COLO668 (cell line): ENCODE measurements at regions not wholly inside any gene's neighbourhood (a gene's known extent, or its start where the extent isn't known, plus 50 kb on each side); places are given as distances from the start of the nearest gene placed in this dataset.
"Not testable (repeated sequence)": the region's sequence is repeated elsewhere in the genome, so short reads cannot be mapped to it uniquely, and the experiment has no call there.

Experiments used
- DNase-seq: peaks from one replicate; lab custom pipeline; 2025; ENCODE audit not compliant: unreplicated experiment; lab: John Stamatoyannopoulos, UW

DNA sequence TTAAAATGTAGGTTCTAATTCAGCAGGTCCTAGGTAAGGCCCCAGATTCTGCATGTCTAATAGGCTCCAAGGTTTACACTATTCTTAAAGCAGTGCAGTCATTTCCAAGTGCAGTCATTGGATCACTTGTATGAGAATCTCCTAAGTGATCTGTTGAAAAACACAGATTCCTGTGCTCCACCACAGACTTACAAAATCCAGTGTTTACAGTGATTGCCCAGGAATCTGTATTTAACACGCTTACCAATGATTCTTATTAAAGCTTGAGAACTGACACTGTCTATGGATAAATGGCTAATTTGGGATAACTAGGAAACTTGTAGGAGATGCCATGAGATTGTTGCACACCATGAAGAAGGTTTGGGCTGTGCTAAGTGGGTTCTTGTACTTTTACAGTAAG, 104.6 kb upstream of the PLEKHG1 start:
- no peak for DNase-seq

DNA sequence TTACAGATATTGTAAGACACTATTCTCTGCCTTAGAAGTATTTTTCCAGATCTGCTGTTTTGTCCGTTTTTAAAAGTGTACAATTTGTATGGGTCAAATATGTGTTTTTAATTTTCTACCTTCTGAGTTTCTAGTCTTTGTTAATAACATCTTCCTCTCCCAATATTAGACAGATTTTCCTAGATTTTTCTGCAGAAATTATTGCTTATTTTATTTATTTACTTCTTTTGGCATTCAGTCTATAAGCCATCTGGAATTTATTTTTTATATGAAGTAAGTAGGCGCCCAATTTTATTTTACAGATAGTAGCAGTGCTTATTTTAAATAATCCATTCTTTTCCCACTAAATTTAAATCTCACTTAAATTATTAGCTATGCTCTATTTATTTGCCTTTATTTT, 103.1 kb upstream of the PLEKHG1 start:
- DNase-seq: no peak

DNA sequence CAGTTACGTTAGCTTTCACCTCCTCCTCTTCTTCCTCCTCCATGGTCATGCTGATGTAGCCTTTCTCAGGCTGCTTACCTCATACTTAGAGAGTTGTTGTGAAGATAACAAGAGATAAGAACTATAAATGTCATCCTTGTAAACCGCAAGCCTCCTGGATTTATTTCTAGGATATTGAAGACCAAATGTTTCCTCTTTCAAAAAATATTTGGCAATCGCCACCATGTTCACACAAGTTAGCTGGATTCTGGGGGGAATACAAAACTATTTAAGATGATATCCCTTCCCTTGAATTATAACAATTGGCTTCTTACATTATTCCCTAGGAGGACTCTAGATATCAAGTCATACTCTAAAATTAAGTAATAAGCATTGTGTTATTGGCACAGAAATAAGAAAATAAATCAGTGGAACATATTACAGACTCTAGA, 99.8 kb upstream of the PLEKHG1 start:
- DNase-seq: no peak

DNA sequence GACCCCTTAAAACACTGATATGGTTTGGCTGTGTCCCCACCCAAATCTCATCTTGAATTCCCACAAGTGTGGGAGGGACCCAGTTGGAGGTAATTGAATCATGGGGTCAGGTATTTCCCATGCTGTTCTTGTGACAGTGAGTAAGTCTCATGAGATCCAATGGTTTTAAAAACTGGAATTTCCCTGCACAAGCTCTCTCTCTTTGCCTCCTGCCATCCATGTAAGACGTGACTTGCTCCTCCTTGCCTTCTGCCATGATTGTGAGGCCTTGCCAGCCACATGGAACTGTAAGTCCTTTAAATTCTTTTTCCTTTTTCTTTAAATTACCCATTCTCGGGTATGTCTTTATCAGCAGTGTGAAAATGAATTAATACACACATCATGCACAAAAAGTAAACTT, 99.1 kb upstream of the PLEKHG1 start:
- DNase-seq: not testable (repeated sequence)

DNA sequence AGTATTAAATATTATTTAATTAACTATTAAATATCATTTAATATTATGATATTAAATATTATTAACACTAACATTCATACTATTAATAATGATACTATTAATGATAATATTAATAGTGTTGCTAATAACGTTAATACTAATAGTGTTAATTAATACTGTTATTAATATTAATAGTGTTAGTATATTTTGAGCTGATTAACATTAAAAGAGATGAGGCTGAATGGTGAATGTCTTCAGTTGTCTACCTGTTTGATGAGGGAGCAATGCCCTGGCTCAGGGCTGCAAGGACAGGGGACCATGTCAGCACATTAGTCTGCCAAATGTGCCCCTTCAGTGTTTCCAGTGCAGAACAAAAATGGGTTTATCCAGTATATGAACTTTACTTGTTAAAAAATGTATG, 96.6 kb upstream of the PLEKHG1 start:
- no peak for DNase-seq

DNA sequence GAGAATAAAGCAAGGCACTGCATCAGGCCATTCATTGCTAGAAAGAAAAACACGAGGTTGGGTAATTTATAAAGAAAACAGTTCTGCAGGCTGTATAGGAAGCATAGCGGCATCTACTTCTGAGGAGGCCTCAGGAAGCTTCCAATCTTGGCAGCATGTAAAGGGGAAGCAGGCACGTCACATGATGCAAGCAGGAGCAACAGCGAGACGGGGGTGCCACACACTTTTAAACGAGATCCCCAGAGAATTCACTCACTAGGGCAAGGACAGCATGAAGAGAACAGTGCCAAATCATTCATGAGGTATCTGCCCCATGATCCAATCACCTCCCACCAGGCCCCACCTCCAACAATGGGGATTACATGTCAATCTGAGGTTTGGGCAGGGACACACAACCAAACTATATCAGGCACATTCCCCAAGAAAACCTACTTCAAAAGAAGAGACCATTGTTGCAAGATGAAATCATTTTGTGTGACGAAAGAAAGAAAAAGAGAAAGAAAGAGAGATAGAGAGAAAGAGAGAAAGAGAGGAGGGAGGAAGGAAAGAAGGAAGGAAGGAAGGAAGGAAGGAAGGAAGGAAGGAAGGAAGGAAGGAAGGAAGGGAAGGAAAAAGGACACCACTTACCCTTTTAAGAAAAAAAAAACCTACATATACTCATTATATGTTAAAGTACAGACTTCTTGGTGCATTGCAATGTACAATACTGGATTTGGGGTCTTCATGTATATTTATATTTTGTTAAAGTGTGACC, 95.9 kb upstream of the PLEKHG1 start:
- DNase-seq: no peak

DNA sequence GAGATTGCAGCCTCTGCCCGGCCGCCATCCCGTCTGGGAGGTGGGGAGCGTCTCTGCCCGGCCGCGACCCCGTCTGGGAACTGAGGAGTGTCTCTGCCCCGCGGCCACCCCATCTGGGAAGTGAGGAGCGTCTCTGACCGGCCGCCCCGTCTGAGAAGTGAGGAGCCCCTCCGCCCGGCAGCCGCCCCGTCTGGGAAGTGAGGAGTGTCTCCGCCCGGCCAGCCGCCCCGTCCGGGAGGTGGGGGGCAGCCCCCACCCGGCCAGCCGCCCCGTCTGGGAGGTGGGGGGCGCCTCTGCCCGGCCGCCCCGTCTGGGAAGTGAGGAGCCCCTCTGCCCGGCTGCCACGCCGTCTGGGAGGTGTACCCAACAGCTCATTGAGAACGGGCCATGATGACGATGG, 92.3 kb upstream of the PLEKHG1 start:
- not testable (repeated sequence) for DNase-seq

DNA sequence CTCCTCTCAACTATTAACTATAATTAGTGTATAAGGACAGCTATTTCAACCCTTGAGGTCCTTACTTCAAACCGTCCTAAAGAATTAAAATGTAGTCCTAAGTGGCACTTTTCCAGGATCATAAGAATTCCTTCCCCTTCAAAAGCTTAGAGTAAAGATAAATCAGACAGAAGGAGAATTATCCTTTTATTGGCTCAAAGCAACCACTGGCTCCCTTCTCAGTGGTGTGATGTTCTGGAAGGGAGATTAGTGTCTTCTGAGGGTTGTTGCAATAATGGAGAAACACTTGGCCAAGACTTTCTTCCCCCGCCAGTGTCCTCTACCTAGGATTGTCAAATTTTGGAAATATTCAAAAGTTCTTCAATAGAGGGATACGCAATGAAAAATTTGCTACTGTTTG, 89.1 kb upstream of the PLEKHG1 start:
- DNase-seq: no peak

DNA sequence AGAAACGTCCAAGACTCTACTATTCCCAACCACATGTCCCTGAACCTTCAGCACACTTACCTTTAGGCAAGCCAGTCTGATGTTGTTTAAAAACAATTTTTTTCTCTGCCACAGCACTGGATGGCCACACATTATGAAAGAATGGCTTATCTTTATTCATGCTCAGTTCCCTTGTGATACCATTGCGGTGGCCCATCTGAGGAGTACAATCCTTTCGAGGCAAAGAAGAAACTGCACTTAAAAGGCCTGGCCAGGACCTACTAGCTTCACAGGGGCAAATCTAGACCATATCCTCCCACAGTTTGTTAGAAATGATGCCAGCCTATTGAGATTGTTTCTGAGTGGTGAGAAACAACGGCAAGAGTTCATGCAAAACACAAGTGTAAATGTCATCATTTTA, 88.4 kb upstream of the PLEKHG1 start:
- DNase-seq: no peak

DNA sequence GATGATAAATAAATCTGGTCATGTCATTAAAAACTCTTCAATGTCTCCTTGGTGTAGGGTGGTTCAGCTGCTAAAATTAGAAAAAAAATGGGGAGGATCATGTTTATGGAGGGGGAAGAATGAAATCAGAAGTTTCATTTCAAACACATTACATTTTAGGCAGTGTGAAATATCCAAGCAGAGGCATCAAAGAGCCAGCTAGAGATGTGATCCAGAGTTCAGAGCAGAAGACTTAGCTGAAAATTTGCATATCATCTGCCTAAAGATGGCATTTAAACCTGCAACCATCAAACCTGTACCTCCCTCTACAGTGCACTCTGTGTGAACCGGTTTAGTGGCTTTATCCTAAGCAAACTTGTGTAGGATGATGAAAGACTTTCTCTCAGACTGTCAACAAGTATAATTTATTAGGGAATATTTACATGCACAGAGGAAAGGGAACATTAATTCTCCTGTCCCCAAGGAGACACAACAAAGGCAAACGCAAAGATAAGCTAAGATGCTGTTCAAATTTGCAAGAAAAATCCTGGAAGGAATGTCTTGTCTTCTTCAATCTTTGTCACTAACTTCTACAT, 84.8 kb upstream of the PLEKHG1 start:
- DNase-seq: no peak

DNA sequence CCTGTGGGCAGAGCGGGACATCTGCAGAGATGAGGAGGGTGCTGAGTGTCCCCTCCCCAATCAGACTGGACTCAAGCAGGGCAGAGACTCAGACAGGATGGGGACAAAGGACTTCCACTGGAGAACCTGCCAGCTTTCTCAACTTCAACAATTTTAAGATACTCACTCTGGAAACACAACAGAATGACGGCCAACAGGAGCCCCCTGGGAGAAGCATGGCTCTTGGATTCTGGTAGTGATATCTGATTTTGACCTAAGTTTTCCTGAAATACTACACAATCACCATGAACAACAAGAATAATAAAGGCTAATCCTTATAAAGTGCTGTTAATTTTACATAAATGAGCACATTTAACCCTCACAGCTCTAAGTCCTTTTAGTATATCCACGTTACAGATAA, 83.5 kb upstream of the PLEKHG1 start:
- no peak for DNase-seq

DNA sequence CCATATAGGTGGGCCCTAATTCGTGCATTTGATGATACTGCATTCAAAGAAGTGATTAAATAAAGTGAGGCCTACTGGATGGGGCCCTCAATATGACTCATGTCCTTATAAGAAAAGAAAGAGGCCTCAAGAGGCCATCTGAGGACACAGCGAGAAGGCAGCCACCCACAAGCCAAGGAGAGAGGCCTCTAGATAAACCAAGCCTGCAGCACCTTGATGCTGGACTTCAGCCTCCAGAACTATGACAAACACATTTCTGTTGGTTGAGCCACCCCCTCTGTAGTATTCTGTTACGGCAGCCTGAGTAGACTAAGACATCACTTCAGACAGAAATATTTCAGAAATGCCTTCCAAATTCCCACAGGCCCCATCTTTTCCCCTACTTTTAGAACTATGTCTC, 82.5 kb upstream of the PLEKHG1 start:
- no peak for DNase-seq

DNA sequence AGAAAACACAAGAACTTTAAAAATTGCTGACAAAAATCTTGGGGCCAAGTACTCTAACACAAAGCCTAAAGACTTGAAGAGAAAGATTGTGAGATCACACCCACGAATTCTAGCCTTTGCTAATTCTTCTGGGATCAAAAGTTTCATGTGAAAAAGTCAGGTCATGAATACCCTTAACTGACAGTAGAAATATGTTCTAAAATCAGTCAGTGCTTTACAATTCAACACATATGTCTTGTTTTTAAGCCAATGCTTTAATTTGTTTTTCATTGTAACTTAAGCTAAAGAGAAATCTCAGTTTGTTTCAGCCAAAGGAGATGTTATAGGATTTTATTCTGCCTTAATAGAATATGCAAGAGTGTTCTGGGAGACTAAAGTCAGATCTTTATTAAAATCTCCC, 78.2 kb upstream of the PLEKHG1 start:
- DNase-seq: no peak

DNA sequence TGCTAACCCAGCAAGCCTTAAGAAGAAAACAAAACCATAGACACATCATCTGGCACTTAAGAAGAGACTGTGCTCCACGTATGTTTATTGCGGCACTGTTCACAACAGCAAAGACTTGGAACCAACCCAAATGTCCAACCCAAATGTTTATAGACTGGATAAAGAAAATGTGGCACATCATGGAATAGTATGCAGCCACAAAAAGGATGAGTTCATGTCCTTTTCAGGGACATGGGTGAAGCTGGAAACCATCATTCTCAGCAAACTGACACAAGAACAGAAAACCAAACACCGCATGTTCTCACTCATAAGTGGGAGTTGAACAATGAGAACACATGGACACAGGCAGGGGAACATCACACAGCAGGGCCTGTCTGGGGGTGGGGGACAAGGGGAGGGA, 76.5 kb upstream of the PLEKHG1 start:
- DNase-seq: not testable (repeated sequence)

DNA sequence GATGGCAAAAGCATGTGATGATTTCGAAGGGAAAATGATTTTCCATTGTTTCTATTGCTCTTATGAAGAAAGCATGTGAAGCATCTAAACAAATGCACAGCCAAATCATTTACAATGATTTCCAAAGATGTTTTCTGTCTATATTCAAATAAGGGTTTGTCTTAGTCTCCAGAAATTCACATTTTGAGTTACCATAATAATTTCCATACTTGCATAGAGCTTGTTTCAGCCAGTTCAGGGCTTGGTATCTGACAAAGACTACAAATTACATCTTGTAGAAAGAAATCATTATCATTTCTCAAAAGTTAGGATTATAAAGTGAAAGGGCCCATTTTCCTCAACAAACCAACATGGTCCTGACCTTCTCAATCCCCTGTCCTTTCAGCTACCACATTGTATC, 74.4 kb upstream of the PLEKHG1 start:
- no peak for DNase-seq

DNA sequence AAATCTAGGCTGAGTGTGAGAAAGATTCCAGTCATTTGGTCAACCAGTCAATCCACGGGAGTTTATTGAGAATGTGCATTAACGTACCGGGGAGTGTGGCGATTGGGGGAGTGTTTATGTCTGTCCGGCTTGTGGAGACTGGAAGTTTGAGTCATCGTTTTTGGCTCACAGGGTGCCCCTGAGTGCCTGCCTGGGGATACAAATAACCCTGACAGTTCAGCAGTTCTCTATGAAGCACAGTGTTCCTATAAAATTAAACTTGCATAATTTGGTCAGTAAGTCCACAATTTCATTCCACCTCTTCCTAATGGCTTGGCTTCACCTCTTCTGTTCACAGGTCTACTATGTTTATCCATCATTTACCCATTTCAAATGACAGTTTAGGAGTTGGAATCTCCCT, 72.6 kb upstream of the PLEKHG1 start:
- no peak for DNase-seq

DNA sequence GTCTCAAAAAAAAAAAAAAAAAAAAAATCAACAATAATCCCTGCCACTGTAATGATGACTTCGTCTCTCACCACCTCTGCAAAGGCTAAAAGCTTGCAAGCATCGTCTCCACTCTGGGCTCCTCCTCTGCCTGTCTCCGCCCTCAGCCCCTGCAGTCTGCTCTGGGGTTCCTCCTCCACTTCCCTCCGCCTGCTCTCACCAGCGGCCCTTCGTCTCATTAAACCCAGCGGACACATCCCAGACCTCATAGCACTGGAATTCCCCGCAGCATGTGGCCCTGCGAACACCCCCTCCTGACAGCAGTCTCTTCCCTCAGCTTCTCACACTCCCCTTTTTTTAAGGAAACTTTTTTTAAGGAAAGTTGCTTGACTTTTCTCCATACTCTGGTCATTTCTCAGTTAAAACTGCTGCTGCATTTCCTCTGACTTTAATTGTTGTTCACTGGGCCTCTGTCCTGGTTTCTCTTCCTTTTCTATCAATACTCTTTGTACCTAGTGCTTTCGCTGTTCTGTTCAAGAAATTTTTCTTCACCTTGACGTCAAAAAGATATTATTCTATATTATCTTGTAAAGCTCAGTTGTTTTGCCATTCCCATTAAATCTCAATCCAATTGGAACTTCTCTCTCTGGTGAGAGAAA, 70.9 kb upstream of the PLEKHG1 start:
- no peak for DNase-seq

DNA sequence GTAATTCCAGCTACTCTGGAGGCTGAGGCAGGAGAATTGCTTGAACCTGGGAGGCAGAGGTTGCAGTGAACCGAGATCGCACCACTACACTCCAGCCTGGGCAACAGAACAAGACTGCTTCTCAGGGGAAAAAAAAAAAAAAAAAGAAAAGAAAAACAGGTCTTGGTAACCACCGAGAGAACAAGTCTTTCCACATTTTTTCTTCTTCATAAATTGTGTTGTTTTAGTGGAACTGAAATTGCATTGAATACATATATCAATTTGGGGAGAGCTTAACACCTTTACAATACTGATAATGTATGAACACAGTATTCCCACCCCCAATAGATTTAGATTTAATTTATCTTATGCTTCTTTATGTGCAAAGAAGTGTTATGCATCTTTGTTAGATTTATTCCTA, 70.0 kb upstream of the PLEKHG1 start:
- no peak for DNase-seq

DNA sequence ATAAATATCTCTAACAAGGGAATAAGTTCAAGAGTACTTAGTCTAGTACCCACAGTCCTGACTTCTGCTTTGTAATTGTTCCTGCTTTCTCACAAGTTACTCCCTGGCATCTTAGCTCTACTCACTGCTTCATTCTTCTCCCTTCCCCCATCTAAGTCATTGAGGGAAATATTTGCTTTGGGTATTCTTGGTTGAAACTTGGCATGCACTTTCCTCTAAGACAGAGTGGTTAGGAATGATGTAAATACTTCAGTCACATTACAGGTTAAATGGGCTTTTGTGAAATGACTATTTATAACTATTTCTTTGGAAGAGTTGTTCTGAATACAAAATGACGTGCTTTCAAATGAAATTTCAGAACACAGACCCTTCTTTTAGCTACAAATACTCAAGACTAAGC, 67.7 kb upstream of the PLEKHG1 start:
- DNase-seq: no peak

DNA sequence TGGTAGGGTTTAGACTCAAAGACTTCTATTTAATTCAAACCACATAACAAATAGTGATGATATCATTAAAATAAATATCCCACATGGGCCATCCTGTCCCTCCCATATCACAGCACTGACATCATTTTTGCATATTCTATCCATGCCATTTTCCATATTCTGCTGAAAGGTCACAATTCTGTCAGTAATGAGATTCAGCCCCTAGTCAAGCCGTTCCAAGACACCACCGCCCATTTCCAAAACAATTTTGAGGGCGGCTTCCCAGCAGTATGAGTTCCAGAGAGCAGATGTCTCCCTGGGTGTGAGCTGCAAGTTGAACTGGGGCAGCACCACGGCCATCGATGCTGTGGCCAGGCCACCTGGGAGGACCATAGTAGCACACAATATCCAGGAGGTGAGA, 65.1 kb upstream of the PLEKHG1 start:
- no peak for DNase-seq

DNA sequence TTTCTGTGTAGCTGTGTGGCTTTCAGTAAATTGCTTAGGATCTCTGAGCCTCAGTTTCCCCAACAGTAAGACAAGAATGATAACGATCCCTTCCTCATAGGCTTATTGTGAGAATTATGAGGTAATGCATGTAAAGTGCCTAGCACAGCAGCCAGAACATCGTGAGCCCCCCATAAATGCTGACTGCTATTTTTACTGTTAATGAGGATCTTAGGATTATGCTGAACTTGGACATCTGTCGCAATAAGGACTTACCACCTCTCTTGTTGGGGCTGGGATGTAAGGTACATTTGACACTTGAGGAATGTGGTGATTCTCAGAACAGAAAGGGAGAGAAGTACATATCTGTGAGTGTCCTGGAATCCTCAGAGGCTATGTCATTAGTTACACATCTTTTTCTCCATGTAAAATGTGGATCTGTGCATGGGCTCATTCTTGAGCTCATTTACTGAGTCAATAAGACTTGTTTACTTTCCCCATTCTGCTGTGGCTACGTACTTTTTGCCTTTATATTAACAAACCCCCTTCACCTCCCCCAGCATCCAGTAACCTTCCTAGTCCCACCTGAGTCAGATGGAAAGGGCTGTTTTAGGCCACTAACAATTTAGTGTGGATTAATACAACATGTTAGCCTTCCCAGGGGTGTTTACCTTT, 64.4 kb upstream of the PLEKHG1 start:
- no peak for DNase-seq

DNA sequence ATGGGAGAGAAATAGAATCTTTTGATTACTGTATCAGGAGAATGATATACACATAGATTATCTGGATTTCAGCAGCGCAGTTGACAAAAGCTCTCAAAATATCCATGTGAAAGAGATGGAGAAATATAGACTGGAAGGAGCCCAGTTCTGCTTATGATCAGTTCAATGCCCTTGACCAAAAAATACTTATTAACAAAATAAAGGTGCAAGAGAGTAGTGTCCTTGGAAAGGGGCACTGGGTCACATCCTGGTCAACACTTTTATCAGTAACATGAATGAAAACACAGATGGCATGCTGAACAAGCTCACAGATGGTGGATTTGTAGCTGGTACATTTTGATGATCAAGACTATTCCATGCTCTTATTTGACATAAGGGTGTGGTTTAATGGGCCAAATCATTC, 63.9 kb upstream of the PLEKHG1 start:
- no peak for DNase-seq
